Endothelial cell (in vitro differentiated cells): ENCODE measurements at regions not wholly inside any gene's neighbourhood (a gene's known extent, or its start where the extent isn't known, plus 50 kb on each side); places are given as distances from the start of the nearest gene placed in this dataset.

Experiments
- DNase-seq: peaks from one replicate; pipeline ENCODE4 v3.0.0; 2021; ENCODE audit warnings: low spot score
- H3K27ac Mint-ChIP-seq: one replicate; pipeline ENCODE4 v1.8.0; 2021; ENCODE audit warnings: mixed read lengths, inconsistent platforms; ENCODE audit not compliant: unreplicated experiment
- H3K27me3 Mint-ChIP-seq: one replicate; pipeline ENCODE4 v1.8.0; 2021; ENCODE audit warnings: mild to moderate bottlenecking, moderate library complexity, mixed read lengths, inconsistent platforms; ENCODE audit not compliant: unreplicated experiment
- H3K36me3 Mint-ChIP-seq: one replicate; pipeline ENCODE4 v1.8.0; 2021; ENCODE audit warnings: mild to moderate bottlenecking, low read depth, mixed read lengths, inconsistent platforms; ENCODE audit not compliant: unreplicated experiment
- H3K4me1 Mint-ChIP-seq: one replicate; pipeline ENCODE4 v1.8.0; 2021; ENCODE audit warnings: mild to moderate bottlenecking, mixed read lengths, inconsistent platforms; ENCODE audit not compliant: unreplicated experiment
- H3K4me3 Mint-ChIP-seq: one replicate; pipeline ENCODE4 v1.8.0; 2021; ENCODE audit warnings: mild to moderate bottlenecking, mixed read lengths, inconsistent platforms; ENCODE audit not compliant: unreplicated experiment
- H3K9me3 Mint-ChIP-seq: one replicate; pipeline ENCODE4 v1.8.0; 2021; ENCODE audit warnings: mixed read lengths, inconsistent platforms; ENCODE audit not compliant: unreplicated experiment
- TF ChIP-seq, protein P1 (sequence below): fragments of 200-600 bp; sonication (generic); IDR thresholded peaks from one replicate; pipeline ENCODE4 v1.5.0; 2021; ENCODE audit warnings: antibody characterized with exemption; ENCODE audit not compliant: unreplicated experiment

DNA sequence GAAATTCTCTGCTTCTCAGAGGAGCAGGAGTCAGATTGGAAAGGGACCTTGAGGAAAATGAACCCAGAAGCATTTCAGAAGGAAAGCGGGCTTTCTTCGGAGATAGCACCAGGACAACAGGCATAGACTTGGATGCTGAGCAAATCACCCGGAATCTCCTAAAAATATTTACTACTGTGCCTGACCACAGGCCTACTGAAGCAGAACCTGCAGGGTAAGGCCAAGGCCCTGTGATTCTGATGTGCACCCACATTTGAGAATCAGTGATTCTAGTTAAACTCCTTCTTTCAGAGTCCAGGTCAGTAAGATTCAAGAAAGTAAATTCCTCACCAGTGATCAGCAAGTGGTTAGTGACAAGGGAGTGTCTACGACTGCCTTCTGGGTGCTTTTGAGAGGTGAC is 307.3 kb upstream of the DUSP10 start:
- H3K4me3 Mint-ChIP-seq = no peak overlapping the region
- H3K27ac Mint-ChIP-seq = no peak overlapping the region
- TF ChIP-seq, protein P1, sequence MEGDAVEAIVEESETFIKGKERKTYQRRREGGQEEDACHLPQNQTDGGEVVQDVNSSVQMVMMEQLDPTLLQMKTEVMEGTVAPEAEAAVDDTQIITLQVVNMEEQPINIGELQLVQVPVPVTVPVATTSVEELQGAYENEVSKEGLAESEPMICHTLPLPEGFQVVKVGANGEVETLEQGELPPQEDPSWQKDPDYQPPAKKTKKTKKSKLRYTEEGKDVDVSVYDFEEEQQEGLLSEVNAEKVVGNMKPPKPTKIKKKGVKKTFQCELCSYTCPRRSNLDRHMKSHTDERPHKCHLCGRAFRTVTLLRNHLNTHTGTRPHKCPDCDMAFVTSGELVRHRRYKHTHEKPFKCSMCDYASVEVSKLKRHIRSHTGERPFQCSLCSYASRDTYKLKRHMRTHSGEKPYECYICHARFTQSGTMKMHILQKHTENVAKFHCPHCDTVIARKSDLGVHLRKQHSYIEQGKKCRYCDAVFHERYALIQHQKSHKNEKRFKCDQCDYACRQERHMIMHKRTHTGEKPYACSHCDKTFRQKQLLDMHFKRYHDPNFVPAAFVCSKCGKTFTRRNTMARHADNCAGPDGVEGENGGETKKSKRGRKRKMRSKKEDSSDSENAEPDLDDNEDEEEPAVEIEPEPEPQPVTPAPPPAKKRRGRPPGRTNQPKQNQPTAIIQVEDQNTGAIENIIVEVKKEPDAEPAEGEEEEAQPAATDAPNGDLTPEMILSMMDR = no peak
- DNase-seq = no peak
- no peaks in the 10 kb centered on the region for H3K27me3 Mint-ChIP-seq
- H3K4me1 Mint-ChIP-seq = no peaks in the 10 kb centered on the region
- H3K36me3 Mint-ChIP-seq = no peaks in the 10 kb centered on the region
- no peaks in the 10 kb centered on the region for H3K9me3 Mint-ChIP-seq

DNA sequence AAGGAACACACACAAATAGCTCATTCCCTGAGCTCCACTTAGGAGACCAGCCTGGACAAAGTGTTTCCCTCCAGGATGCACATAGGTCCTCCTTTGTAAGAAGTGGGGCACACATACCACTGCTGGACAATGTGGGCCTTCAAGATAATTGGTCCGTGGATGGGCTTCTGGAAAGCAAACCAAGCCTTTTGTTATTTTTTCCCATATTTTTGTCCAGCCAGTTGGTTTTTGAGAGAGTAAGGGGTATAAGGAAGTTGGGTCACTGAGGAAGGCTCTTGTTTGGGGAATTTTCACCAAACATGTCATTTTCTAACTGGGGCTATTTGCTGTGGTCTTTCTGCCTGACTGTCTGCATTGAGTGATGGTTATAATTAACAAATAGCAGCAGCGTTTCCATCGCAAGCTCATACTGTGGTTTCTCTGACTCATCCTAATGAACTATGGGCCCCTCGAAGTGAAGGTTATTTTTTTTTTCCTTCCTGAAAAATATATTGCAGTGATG is 306.3 kb upstream of the DUSP10 start:
- no peak overlapping the region for H3K4me3 Mint-ChIP-seq
- TF ChIP-seq, protein P1 = no peak
- no peak overlapping the region for H3K27ac Mint-ChIP-seq
- no peaks in the 10 kb centered on the region for H3K27me3 Mint-ChIP-seq
- no peaks in the 10 kb centered on the region for H3K36me3 Mint-ChIP-seq
- no peaks in the 10 kb centered on the region for H3K9me3 Mint-ChIP-seq
- DNase-seq = no peak
- no peaks in the 10 kb centered on the region for H3K4me1 Mint-ChIP-seq

DNA sequence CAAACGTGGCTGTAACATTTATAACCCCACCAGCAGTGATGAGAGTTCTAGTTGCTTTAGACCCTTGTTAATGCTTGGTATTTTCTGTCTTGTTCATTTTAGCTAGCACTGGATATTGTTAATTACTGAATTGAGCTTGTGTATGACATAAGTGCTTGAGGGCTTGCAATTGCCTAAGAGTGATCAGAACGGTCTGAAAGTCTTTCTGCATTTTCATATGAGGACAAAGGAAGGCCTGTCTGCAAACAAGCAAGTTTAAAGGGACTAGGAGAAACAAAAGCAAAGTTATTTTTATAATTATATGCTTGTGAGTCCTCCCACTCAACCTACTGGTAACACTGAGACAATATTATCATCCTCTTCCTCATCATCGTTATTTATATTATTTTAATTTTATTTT is 305.5 kb upstream of the DUSP10 start:
- no peaks in the 10 kb centered on the region for H3K9me3 Mint-ChIP-seq
- no peak overlapping the region for H3K27ac Mint-ChIP-seq
- H3K4me3 Mint-ChIP-seq = no peak overlapping the region
- TF ChIP-seq, protein P1 = no peak
- no peaks in the 10 kb centered on the region for H3K4me1 Mint-ChIP-seq
- no peaks in the 10 kb centered on the region for H3K36me3 Mint-ChIP-seq
- no peaks in the 10 kb centered on the region for H3K27me3 Mint-ChIP-seq
- no peak for DNase-seq

DNA sequence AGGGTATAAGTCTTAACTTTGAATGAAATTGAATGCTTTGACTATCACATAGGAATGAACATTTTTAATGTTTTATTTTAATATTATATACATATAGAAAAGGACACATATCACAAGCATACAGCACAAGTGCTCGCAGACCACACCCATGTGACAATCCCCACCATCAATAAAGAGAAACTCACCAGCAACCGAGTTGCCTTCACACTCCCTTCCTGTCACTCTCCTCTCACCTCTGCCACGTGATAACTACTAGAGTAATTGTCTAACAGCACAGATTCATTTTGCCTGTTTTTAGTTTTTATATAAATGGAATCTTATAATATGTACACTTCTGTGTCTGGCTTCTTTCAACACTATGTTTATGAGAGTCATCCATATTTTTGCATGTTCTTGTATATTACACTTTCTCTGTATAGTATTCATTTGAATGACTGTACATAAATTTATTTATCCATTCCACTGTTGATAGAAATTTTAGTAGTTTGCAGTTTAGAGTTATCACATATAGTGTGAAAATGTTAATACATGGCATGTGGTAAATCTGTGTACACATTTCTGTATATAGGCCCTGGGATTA is 304.9 kb upstream of the DUSP10 start:
- Mint-ChIP-seq H3K27me3 (no peaks in the 10 kb centered on the region), H3K36me3 (no peaks in the 10 kb centered on the region), H3K4me1 (no peaks in the 10 kb centered on the region), H3K4me3 (no peak overlapping the region), H3K27ac (no peak overlapping the region), H3K9me3 (no peaks in the 10 kb centered on the region)
- no peak for DNase-seq
- TF ChIP-seq, protein P1 = no peak

DNA sequence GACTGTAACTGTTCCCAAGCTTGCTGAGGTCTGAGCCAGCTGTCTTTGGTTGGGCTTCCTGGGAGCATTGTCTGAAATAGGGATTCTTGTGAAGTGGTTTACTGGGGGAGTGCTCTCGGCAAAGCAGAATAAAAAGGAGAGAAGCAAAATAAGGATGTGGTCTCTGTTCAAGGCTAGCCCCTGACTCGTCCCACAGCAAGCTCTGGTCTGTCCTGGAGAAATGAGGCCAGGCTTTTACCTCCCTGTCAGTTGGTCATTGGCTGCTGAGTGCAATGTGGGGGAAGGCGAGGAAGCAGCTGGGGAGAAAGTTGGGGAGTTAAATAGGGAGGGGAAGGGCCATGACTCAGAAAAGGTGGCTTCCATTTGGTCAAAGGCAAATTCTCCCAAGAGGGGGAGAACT is 303.9 kb upstream of the DUSP10 start:
- H3K27ac Mint-ChIP-seq = no peak overlapping the region
- DNase-seq = no peak
- no peaks in the 10 kb centered on the region for H3K36me3 Mint-ChIP-seq
- TF ChIP-seq, protein P1 = no peak
- no peak overlapping the region for H3K4me3 Mint-ChIP-seq
- no peaks in the 10 kb centered on the region for H3K9me3 Mint-ChIP-seq
- H3K4me1 Mint-ChIP-seq = no peaks in the 10 kb centered on the region
- no peaks in the 10 kb centered on the region for H3K27me3 Mint-ChIP-seq
